H9 (cell line): ENCODE measurements at regions not wholly inside any gene's neighbourhood (a gene's known extent, or its start where the extent isn't known, plus 50 kb on each side); places are given as distances from the start of the nearest gene placed in this dataset.

Source experiments
- DNase-seq: peaks from one replicate; pipeline ENCODE4 v3.0.0-alpha.2; 2017
- H2AFZ ChIP-seq: one replicate; pipeline ENCODE4 v1.6.1; 2013; ENCODE audit warnings: mild to moderate bottlenecking, low read length, control low read depth, moderate library complexity
- H2AK5ac ChIP-seq: 2 replicates; pipeline ENCODE4 v1.6.1; 2013; ENCODE audit warnings: low read length, control low read depth, mixed read lengths; ENCODE audit not compliant: insufficient read length
- H2BK120ac ChIP-seq: one replicate; pipeline ENCODE4 v1.6.1; 2013; ENCODE audit warnings: low read depth, mild to moderate bottlenecking, low read length, control low read depth, inconsistent platforms; ENCODE audit not compliant: poor library complexity, severe bottlenecking
- H2BK12ac ChIP-seq: 2 replicates; pipeline ENCODE4 v1.6.1; 2013; ENCODE audit warnings: low read length, control low read depth, mixed read lengths, low read depth; ENCODE audit not compliant: insufficient read length
- H2BK15ac ChIP-seq: 2 replicates; pipeline ENCODE4 v1.6.1; 2013; ENCODE audit warnings: low read depth, low read length, control low read depth
- H2BK20ac ChIP-seq: one replicate; pipeline ENCODE4 v1.6.1; 2013; ENCODE audit warnings: low read depth, mild to moderate bottlenecking, low read length, control low read depth, inconsistent platforms; ENCODE audit not compliant: poor library complexity, severe bottlenecking
- H2BK5ac ChIP-seq: 2 replicates; pipeline ENCODE4 v1.6.1; 2013; ENCODE audit warnings: low read length, control low read depth, mixed read lengths; ENCODE audit not compliant: insufficient read length
- H3K14ac ChIP-seq: 2 replicates; pipeline ENCODE4 v1.6.1; 2013; ENCODE audit warnings: low read length, control low read depth; ENCODE audit not compliant: insufficient read depth
- H3K18ac ChIP-seq: 2 replicates; pipeline ENCODE4 v1.6.1; 2013; ENCODE audit warnings: low read depth, mild to moderate bottlenecking, mixed read lengths, low read length, control low read depth; ENCODE audit not compliant: insufficient read length
- H3K23ac ChIP-seq: 2 replicates; pipeline ENCODE4 v1.6.1; 2013; ENCODE audit warnings: low read length, control low read depth, mixed read lengths, low read depth; ENCODE audit not compliant: insufficient read length
- H3K23me2 ChIP-seq: 2 replicates; pipeline ENCODE4 v1.6.1; 2013; ENCODE audit warnings: low read depth, mild to moderate bottlenecking, mixed read lengths, low read length, control low read depth; ENCODE audit not compliant: insufficient read length, poor library complexity, severe bottlenecking
- H3K27ac ChIP-seq: 2 replicates; pipeline ENCODE4 v1.5.1; 2013; ENCODE audit warnings: low read length, control low read depth, mixed read lengths, low read depth; ENCODE audit not compliant: insufficient read length
- H3K27me3 ChIP-seq: 2 replicates; pipeline ENCODE4 v1.6.1; 2013; ENCODE audit warnings: low read length, control low read depth, inconsistent platforms; ENCODE audit not compliant: insufficient read depth
- H3K4ac ChIP-seq: 2 replicates; pipeline ENCODE4 v1.6.1; 2013; ENCODE audit warnings: low read depth, mild to moderate bottlenecking, control low read depth, inconsistent platforms, low read length, moderate library complexity
- H3K4me1 ChIP-seq: 2 replicates; pipeline ENCODE4 v1.6.1; 2013; ENCODE audit warnings: low read length, control low read depth, inconsistent platforms; ENCODE audit not compliant: insufficient read depth
- H3K4me2 ChIP-seq: 2 replicates; pipeline ENCODE4 v1.6.1; 2013; ENCODE audit warnings: low read length, control low read depth, mixed read lengths; ENCODE audit not compliant: insufficient read length, insufficient read depth
- H3K56ac ChIP-seq: 2 replicates; pipeline ENCODE4 v1.6.1; 2013; ENCODE audit warnings: low read depth, mild to moderate bottlenecking, mixed read lengths, low read length, control low read depth; ENCODE audit not compliant: insufficient read length
- H3K79me1 ChIP-seq: 2 replicates; pipeline ENCODE4 v1.6.1; 2013; ENCODE audit warnings: low read depth, mild to moderate bottlenecking, moderate library complexity, low read length, control low read depth, inconsistent platforms; ENCODE audit not compliant: insufficient read depth, poor library complexity, severe bottlenecking
- H3K79me2 ChIP-seq: 2 replicates; pipeline ENCODE4 v1.6.1; 2013; ENCODE audit warnings: low read length, control low read depth, inconsistent platforms; ENCODE audit not compliant: insufficient read depth
- H3K9ac ChIP-seq: 2 replicates; pipeline ENCODE4 v1.6.1; 2013; ENCODE audit warnings: low read length, control low read depth, mixed read lengths; ENCODE audit not compliant: insufficient read length; ENCODE audit errors: extremely low read depth
- H3K9me3 ChIP-seq: one replicate; pipeline ENCODE4 v1.6.1; 2013; ENCODE audit warnings: low read depth, low read length, inconsistent platforms; ENCODE audit not compliant: control insufficient read depth
- H3T11ph ChIP-seq: one replicate; pipeline ENCODE4 v1.6.1; 2013; ENCODE audit warnings: mild to moderate bottlenecking, low read length, control low read depth, inconsistent platforms
- H4K20me1 ChIP-seq: one replicate; pipeline ENCODE4 v1.6.1; 2013; ENCODE audit not compliant: control insufficient read depth, insufficient read length, insufficient read depth
- H4K5ac ChIP-seq: 2 replicates; pipeline ENCODE4 v1.6.1; 2013; ENCODE audit warnings: low read depth, mild to moderate bottlenecking, mixed read lengths, low read length, control low read depth; ENCODE audit not compliant: insufficient read length
- H4K8ac ChIP-seq: replicated peaks from 2 replicates; pipeline ENCODE4 v1.6.1; 2013; ENCODE audit warnings: low read length, control low read depth, mixed read lengths, low read depth; ENCODE audit not compliant: insufficient read length
- H4K91ac ChIP-seq: 2 replicates; pipeline ENCODE4 v1.6.1; 2013; ENCODE audit warnings: low read depth, mild to moderate bottlenecking, moderate library complexity, mixed read lengths, low read length, control low read depth; ENCODE audit not compliant: insufficient read length
- H3K27ac Mint-ChIP-seq, 3 experiments: 2 replicates in 2 of 3; 3 replicates in 1 of 3; pipeline ENCODE4 v1.8.0; 2020 to 2021; ENCODE audit warnings: mixed read lengths in 3 of 3, mild to moderate bottlenecking in 1 of 3, moderate library complexity in 1 of 3
- H3K27me3 Mint-ChIP-seq: 2 replicates; pipeline ENCODE4 v1.8.0; 2021; ENCODE audit warnings: low read depth, mild to moderate bottlenecking, moderate library complexity, mixed read lengths
- H3K36me3 Mint-ChIP-seq, 3 experiments: 2 replicates in 2 of 3; 3 replicates in 1 of 3; pipeline ENCODE4 v1.8.0; 2020 to 2021; ENCODE audit warnings: low read depth in 3 of 3, mixed read lengths in 3 of 3; ENCODE audit not compliant: insufficient read depth in 1 of 3
- H3K4me1 Mint-ChIP-seq, 2 experiments: 2 replicates each; pipeline ENCODE4 v1.8.0; 2020; ENCODE audit warnings: mixed read lengths in 2 of 2
- H3K4me3 Mint-ChIP-seq, 2 experiments: 2 replicates in 1 of 2; 3 replicates in 1 of 2; pipeline ENCODE4 v1.8.0; 2020 to 2021; ENCODE audit warnings: mild to moderate bottlenecking in 2 of 2, mixed read lengths in 2 of 2, moderate library complexity in 1 of 2
- H3K9me3 Mint-ChIP-seq, 2 experiments: 2 replicates in 1 of 2; 3 replicates in 1 of 2; pipeline ENCODE4 v1.8.0; 2020; ENCODE audit warnings: mild to moderate bottlenecking in 2 of 2, mixed read lengths in 2 of 2, moderate library complexity in 1 of 2
- CTCF ChIP-seq: fragments of 200-600 bp; sonication (generic); conservative IDR thresholded peaks from 3 replicates; pipeline ENCODE4 v1.8.0; 2021; ENCODE audit warnings: antibody characterized with exemption, mild to moderate bottlenecking
- WGBS: extraction: QIAGEN DNeasy Blood & Tissue Kit; methylation state at CpG from one replicate; pipeline ENCODE4 v1.1.7; 2013; ENCODE audit warnings: missing lambda C conversion rate, low lambda C conversion rate, mixed read lengths; ENCODE audit not compliant: insufficient read length; ENCODE audit errors: extremely low coverage; 5-methylcytosine and 5-hydroxymethylcytosine counted together

GRCh38 chr1:29916656-29917369 is 680.5 kb downstream of the PTPRU start:
- Histone ChIP-seq H2AK5ac (no peak overlapping the region), H2BK20ac (no peak overlapping the region), H3K23ac (no peak overlapping the region), H3K27ac (no peak overlapping the region), H3K56ac (no peak overlapping the region), H4K91ac (no peak overlapping the region), H4K5ac (no peak overlapping the region), H4K20me1 (no peaks in the 10 kb centered on the region), H3K14ac (no peak overlapping the region), H4K8ac (no peak overlapping the region), H3K4ac (no peak overlapping the region), H3K23me2 (no peaks in the 10 kb centered on the region), H2BK12ac (no peak overlapping the region), H2BK5ac (no peak overlapping the region), H2BK120ac (no peak overlapping the region), H3K9me3 (no peaks in the 10 kb centered on the region), H3T11ph (no peak overlapping the region), H3K4me2 (no peak overlapping the region), H3K4me1 (peaks cover 3% of the 10 kb centered on the region; the same call in 1 of the 2 replicates), H3K18ac (no peak overlapping the region), H3K79me1 (no peaks in the 10 kb centered on the region), H2BK15ac (no peak overlapping the region), H3K9ac (no peak overlapping the region), H3K79me2 (no peaks in the 10 kb centered on the region), H2AFZ (no peak overlapping the region), H3K27me3 (no peaks in the 10 kb centered on the region)
- no peak for DNase-seq
- TF ChIP-seq CTCF, result no peak
- no peak overlapping the region for H3K4me3 Mint-ChIP-seq
- peaks cover 0 to 5% of the 10 kb centered on the region in 2 experiments; a peak in 3 of 5 replicates for H3K9me3 Mint-ChIP-seq
- peaks cover 15 to 24% of the 10 kb centered on the region in 2 experiments for H3K4me1 Mint-ChIP-seq
- no CpG with 5 or more reads among the region's 3 CpGs for WGBS
- H3K27ac Mint-ChIP-seq, result no peak overlapping the region
- peaks cover 2% of the 10 kb centered on the region for H3K27me3 Mint-ChIP-seq
- H3K36me3 Mint-ChIP-seq, result peaks cover 0 to 10% (median 0%) of the 10 kb centered on the region in 3 experiments; a peak in 2 of 7 replicates
